DMS153 treated with DMSO at 0.1 percent for 48 hours (cell line): ENCODE measurements at regions not wholly inside any gene's neighbourhood (a gene's known extent, or its start where the extent isn't known, plus 50 kb on each side); places are given as distances from the start of the nearest gene placed in this dataset.

ENCODE experiments used
- DNase-seq: peaks from one replicate; lab custom pipeline; 2025; ENCODE audit not compliant: unreplicated experiment; lab: John Stamatoyannopoulos, UW

- no peak for DNase-seq
Measured at GRCh38 chr11:28654191-28654590, 546.0 kb downstream of the METTL15 start.

- DNase-seq: no peak
Measured at GRCh38 chr11:28649922-28650321, 541.7 kb downstream of the METTL15 start.

GRCh38 chr11:28636566-28636965 lies 528.4 kb downstream of the METTL15 start:
- no peak for DNase-seq

- no peak for DNase-seq
Measured at GRCh38 chr11:28636033-28636432, 527.8 kb downstream of the METTL15 start.

GRCh38 chr11:28632338-28632737 lies 524.1 kb downstream of the METTL15 start:
- DNase-seq: no peak

- no peak for DNase-seq
Measured at GRCh38 chr11:28631148-28631547, 523.0 kb downstream of the METTL15 start.

- no peak for DNase-seq
Measured at GRCh38 chr11:28629235-28629634, 521.0 kb downstream of the METTL15 start.

- no peak for DNase-seq
Measured at GRCh38 chr11:28628412-28628811, 520.2 kb downstream of the METTL15 start.

- DNase-seq: no peak
Measured at GRCh38 chr11:28627690-28628255, 519.6 kb downstream of the METTL15 start.

- no peak for DNase-seq
Measured at GRCh38 chr11:28625532-28625931, 517.3 kb downstream of the METTL15 start.

- DNase-seq: peak; percentile 21
Measured at GRCh38 chr11:28621753-28622152, 513.6 kb downstream of the METTL15 start.

GRCh38 chr11:28619846-28620540 lies 511.8 kb downstream of the METTL15 start:
- no peak for DNase-seq

- DNase-seq: no peak
Measured at GRCh38 chr11:28618416-28618815, 510.2 kb downstream of the METTL15 start.

GRCh38 chr11:28616160-28616965 lies 508.2 kb downstream of the METTL15 start:
- DNase-seq: no peak

GRCh38 chr11:28615542-28615941 lies 507.4 kb downstream of the METTL15 start:
- DNase-seq: no peak

- DNase-seq: no peak
Measured at GRCh38 chr11:28606930-28607329, 498.7 kb downstream of the METTL15 start.

GRCh38 chr11:28599656-28600055 lies 491.5 kb downstream of the METTL15 start:
- DNase-seq: no peak

- DNase-seq: no peak
Measured at GRCh38 chr11:28598531-28598930, 490.3 kb downstream of the METTL15 start.

- no peak for DNase-seq
Measured at GRCh38 chr11:28596816-28597215, 488.6 kb downstream of the METTL15 start.

GRCh38 chr11:28592141-28592540 lies 484.0 kb downstream of the METTL15 start:
- DNase-seq: no peak

- no peak for DNase-seq
Measured at GRCh38 chr11:28584992-28585391, 476.8 kb downstream of the METTL15 start.

- DNase-seq: no peak
Measured at GRCh38 chr11:28582506-28582905, 474.3 kb downstream of the METTL15 start.
